Right atrium auricular region (tissue), 2 donors: ENCODE measurements at regions not wholly inside any gene's neighbourhood (a gene's known extent, or its start where the extent isn't known, plus 50 kb on each side); places are given as distances from the start of the nearest gene placed in this dataset.

Source experiments
- DNase-seq: peaks from one replicate; pipeline ENCODE4 v3.0.0-alpha.2; 2019; ENCODE audit warnings: low spot score
- H3K27ac ChIP-seq, 2 donors: fragments of 200-600 bp; sonication (generic); 1 replicate in 1 of 2; 2 replicates in 1 of 2; pipeline ENCODE4 v1.5.1; 2016 to 2019
- H3K27me3 ChIP-seq, 2 donors: fragments of 200-600 bp; sonication (generic); one replicate each; pipeline versions ENCODE4 v1.5.1 to v1.6.0; 2017 to 2019
- H3K36me3 ChIP-seq: fragments of 200-600 bp; sonication (generic); one replicate; pipeline ENCODE4 v1.5.1; 2016
- H3K4me1 ChIP-seq, 2 donors: fragments of 200-600 bp; sonication (generic); one replicate each; pipeline versions ENCODE4 v1.5.1 to v1.6.0; 2017 to 2019
- H3K4me3 ChIP-seq, 2 donors: fragments of 200-600 bp; sonication (generic); 1 replicate in 1 of 2; 2 replicates in 1 of 2; pipeline ENCODE4 v1.5.1; 2017 to 2019; ENCODE audit warnings: mild to moderate bottlenecking in 1 of 2, moderate library complexity in 1 of 2
- H3K9me3 ChIP-seq, 2 donors: fragments of 200-600 bp; sonication (generic); one replicate each; pipeline ENCODE4 v1.5.1; 2019
- CTCF ChIP-seq, 2 donors: fragments of 200-600 bp; sonication (generic); IDR thresholded peaks; one replicate each; pipeline ENCODE4 v1.5.1; 2019; ENCODE audit warnings: antibody characterized with exemption in 2 of 2

- no peak for TF ChIP-seq CTCF (IDR thresholded peaks at IDR 0.05)
- H3K36me3 ChIP-seq, result no peaks in the 10 kb centered on the region
These were observed 112.2 kb upstream of the GJB5 start for GRCh38 chr1:34642679-34643078.

GRCh38 chr1:34645109-34645688, 109.6 kb upstream of the GJB5 start:
- Histone ChIP-seq H3K27me3 (no peaks in the 10 kb centered on the region), H3K4me3 (no peak overlapping the region), H3K4me1 (no peaks in the 10 kb centered on the region), H3K9me3 (no peaks in the 10 kb centered on the region), H3K27ac (no peak overlapping the region), H3K36me3 (no peaks in the 10 kb centered on the region)
- DNase-seq, result no peak
- no peak for TF ChIP-seq CTCF (IDR thresholded peaks at IDR 0.05)

More at GRCh38 chr1:34642679-34643078, 112.2 kb upstream of the GJB5 start:
- Histone ChIP-seq H3K9me3 (no peaks in the 10 kb centered on the region), H3K27me3 (no peaks in the 10 kb centered on the region), H3K4me1 (no peaks in the 10 kb centered on the region), H3K4me3 (no peak overlapping the region), H3K27ac (no peak overlapping the region)
- DNase-seq, result no peak

GRCh38 chr1:34645919-34646318, 108.9 kb upstream of the GJB5 start:
- no peak for DNase-seq
- Histone ChIP-seq H3K4me3 (no peak overlapping the region), H3K9me3 (no peaks in the 10 kb centered on the region), H3K36me3 (no peaks in the 10 kb centered on the region), H3K4me1 (no peaks in the 10 kb centered on the region), H3K27ac (no peak overlapping the region), H3K27me3 (no peaks in the 10 kb centered on the region)
- TF ChIP-seq CTCF (IDR thresholded peaks at IDR 0.05), result no peak

GRCh38 chr1:34648501-34648900, 106.3 kb upstream of the GJB5 start:
- H3K4me1 ChIP-seq, result no peaks in the 10 kb centered on the region
- no peak for DNase-seq
- no peak for TF ChIP-seq CTCF (IDR thresholded peaks at IDR 0.05)
- no peaks in the 10 kb centered on the region for H3K9me3 ChIP-seq
- no peak overlapping the region for H3K4me3 ChIP-seq
- no peak overlapping the region for H3K27ac ChIP-seq
- no peaks in the 10 kb centered on the region for H3K36me3 ChIP-seq
- H3K27me3 ChIP-seq, result no peaks in the 10 kb centered on the region

- no peaks in the 10 kb centered on the region for H3K27me3 ChIP-seq
These were observed 104.8 kb upstream of the GJB5 start for GRCh38 chr1:34650090-34650489.

More at GRCh38 chr1:34650090-34650489, 104.8 kb upstream of the GJB5 start:
- Histone ChIP-seq H3K27ac (no peak overlapping the region), H3K9me3 (no peaks in the 10 kb centered on the region), H3K4me3 (no peak overlapping the region), H3K36me3 (no peaks in the 10 kb centered on the region), H3K4me1 (no peaks in the 10 kb centered on the region)
- no peak for DNase-seq
- TF ChIP-seq CTCF (IDR thresholded peaks at IDR 0.05), result no peak
